Kidney epithelial cell (primary cell): ENCODE measurements at regions not wholly inside any gene's neighbourhood (a gene's known extent, or its start where the extent isn't known, plus 50 kb on each side); places are given as distances from the start of the nearest gene placed in this dataset.
"Not testable (repeated sequence)": the region's sequence is repeated elsewhere in the genome, so short reads cannot be mapped to it uniquely, and the experiment has no call there.

Experiments used
- DNase-seq: peaks from one replicate; pipeline ENCODE4 v3.0.0-alpha.2; 2010; ENCODE audit warnings: low read depth
- H3K27me3 ChIP-seq: 2 replicates; pipeline ENCODE4 v1.6.0; 2011; ENCODE audit warnings: low read length; ENCODE audit not compliant: control insufficient read depth, insufficient read depth
- H3K36me3 ChIP-seq: 2 replicates; pipeline ENCODE4 v1.5.1; 2011; ENCODE audit warnings: low read length; ENCODE audit not compliant: control insufficient read depth, insufficient read depth
- H3K4me3 ChIP-seq: 2 replicates; pipeline ENCODE4 v1.5.1; 2011; ENCODE audit warnings: low read depth, mild to moderate bottlenecking, control low read depth, low read length
- CTCF ChIP-seq: IDR thresholded peaks from 2 replicates; pipeline ENCODE4 v1.5.1; 2011; ENCODE audit warnings: mild to moderate bottlenecking, moderate library complexity, low read length, control low read depth, inconsistent platforms; ENCODE audit not compliant: insufficient read depth, poor library complexity, severe bottlenecking

GRCh38 chr2:117618607-117619006, 195.9 kb upstream of the DDX18 start:
- no peak for TF ChIP-seq CTCF
- Histone ChIP-seq H3K4me3 (no peak overlapping the region), H3K36me3 (no peaks in the 10 kb centered on the region), H3K27me3 (no peaks in the 10 kb centered on the region)
- no peak for DNase-seq

DNA sequence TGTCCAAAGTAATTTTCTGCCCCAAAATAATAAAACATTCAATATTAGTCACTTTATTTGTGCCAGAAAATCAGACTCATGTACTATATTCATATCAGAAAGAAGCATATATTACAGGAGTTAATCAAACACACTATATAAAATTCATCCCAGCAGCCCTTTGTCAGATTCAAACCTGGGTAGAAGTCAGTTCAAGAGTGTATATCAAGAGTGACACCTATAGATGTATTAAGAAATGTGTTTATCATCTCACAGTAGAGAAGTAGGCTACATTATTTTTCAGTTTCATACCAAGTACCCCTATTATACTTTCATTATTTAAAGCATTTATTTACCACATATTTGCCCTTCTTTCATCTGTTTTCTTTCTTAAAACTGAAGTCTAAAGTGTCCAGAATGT, 193.2 kb upstream of the DDX18 start:
- DNase-seq, result no peak
- Histone ChIP-seq H3K27me3 (no peaks in the 10 kb centered on the region), H3K36me3 (no peaks in the 10 kb centered on the region), H3K4me3 (no peak overlapping the region)
- TF ChIP-seq CTCF, result no peak

- H3K4me3 ChIP-seq, result peak overlapping the region; percentile 7
- H3K36me3 ChIP-seq, H3K27me3 ChIP-seq, DNase-seq: not testable (repeated sequence)
These were observed 191.3 kb upstream of the DDX18 start for GRCh38 chr2:117623175-117623574.

DNA sequence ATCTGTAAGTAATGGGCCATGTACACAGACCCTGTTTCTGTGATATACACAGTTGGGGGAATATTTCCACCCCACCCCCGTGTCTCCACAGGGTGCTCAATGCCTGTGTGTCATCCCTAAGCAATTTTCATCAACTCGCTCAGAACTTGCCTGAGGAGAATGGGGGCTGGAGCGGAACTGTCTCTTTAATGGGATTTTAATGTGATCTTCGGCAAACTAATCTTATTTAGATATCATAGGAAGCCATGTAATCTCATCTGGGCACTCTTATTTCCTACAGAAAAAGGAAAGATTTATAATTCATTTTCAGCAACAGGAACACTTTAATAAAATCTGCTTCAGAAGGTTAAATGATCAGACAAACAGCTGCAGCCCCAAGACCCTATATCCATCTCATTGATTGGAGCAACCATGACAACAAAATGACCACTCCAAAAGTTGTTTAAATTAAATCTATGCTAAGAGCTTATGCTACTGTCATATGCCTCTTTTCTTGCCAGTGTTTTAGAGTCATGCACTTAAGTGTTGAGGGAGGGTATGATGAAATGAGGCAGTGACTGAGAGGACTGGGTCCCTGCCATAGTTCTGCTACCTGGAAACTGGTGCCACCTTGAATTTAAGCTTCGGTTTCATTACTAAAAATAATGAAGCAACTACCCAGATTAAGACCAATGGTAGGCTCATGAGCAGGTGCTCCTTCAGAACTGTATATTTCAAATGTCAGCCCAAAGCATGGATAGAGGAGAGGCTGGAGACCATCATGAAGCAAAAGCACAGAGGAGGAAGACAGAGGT, 183.1 kb upstream of the DDX18 start:
- TF ChIP-seq CTCF, result no peak
- Histone ChIP-seq H3K36me3 (no peaks in the 10 kb centered on the region), H3K27me3 (no peaks in the 10 kb centered on the region), H3K4me3 (no peak overlapping the region)
- DNase-seq, result no peak

- DNase-seq, result no peak
- Histone ChIP-seq H3K27me3 (no peaks in the 10 kb centered on the region), H3K4me3 (no peak overlapping the region), H3K36me3 (no peaks in the 10 kb centered on the region)
- no peak for TF ChIP-seq CTCF
These were observed 179.0 kb upstream of the DDX18 start for GRCh38 chr2:117635481-117635880.

- TF ChIP-seq CTCF, result no peak
- Histone ChIP-seq H3K4me3 (no peak overlapping the region), H3K27me3 (no peaks in the 10 kb centered on the region), H3K36me3 (no peaks in the 10 kb centered on the region)
- no peak for DNase-seq
These were observed 175.1 kb upstream of the DDX18 start for GRCh38 chr2:117639401-117639800.
